K562 (cell line): ENCODE measurements at regions not wholly inside any gene's neighbourhood (a gene's known extent, or its start where the extent isn't known, plus 50 kb on each side); places are given as distances from the start of the nearest gene placed in this dataset.

ENCODE experiments used
- ATF3 ChIP-seq, 2 experiments: fragments of 450-650 bp in 1 of 2; sonication (generic) in 1 of 2; formaldehyde crosslinking in 1 of 2; IDR thresholded peaks in 1 of 2; conservative IDR thresholded peaks in 1 of 2; 2 replicates each; pipeline versions ENCODE4 v1.6.1 to v1.8.1; 2016 to 2023; ENCODE audit warnings: mild to moderate bottlenecking in 2 of 2, moderate library complexity in 2 of 2, inconsistent platforms in 1 of 2, missing genetic modification reagents in 1 of 2
- CUX1 ChIP-seq: fragments of 200-800 bp; sonication (Bioruptor generic); IDR thresholded peaks from 2 replicates; pipeline ENCODE4 v1.6.1; 2016; ENCODE audit warnings: missing genetic modification characterization, missing compliant biosample characterization
- EHMT2 ChIP-seq: fragments of 450-650 bp; IDR thresholded peaks from 2 replicates; pipeline ENCODE4 v1.6.1; 2018; ENCODE audit warnings: antibody characterized with exemption
- NR2C2 ChIP-seq, 2 experiments: fragments of 200-800 bp in 1 of 2; sonication (Bioruptor generic) in 1 of 2; sonication (generic) in 1 of 2; formaldehyde crosslinking in 1 of 2; IDR thresholded peaks; 2 replicates each; pipeline versions ENCODE4 v1.6.1 to v1.8.0; 2016 to 2022; ENCODE audit warnings: mild to moderate bottlenecking in 1 of 2, missing compliant biosample characterization in 1 of 2, missing genetic modification characterization in 1 of 2, missing genetic modification reagents in 1 of 2
- RFX1 ChIP-seq: fragments of 450-650 bp; IDR thresholded peaks from 2 replicates; pipeline ENCODE4 v1.6.1; 2016; ENCODE audit warnings: mild to moderate bottlenecking, moderate library complexity
- SMC3 ChIP-seq: conservative IDR thresholded peaks from 2 replicates; pipeline ENCODE4 v1.6.1; 2011; ENCODE audit warnings: low read depth, low read length, improper control_type of control experiment; ENCODE audit not compliant: insufficient read depth
- ZC3H8 ChIP-seq: fragments of 450-650 bp; IDR thresholded peaks from 2 replicates; pipeline ENCODE4 v1.6.1; 2017
- ZNF444 ChIP-seq: fragments of 250-450 bp; sonication (Bioruptor Pico); IDR thresholded peaks from 2 replicates; pipeline ENCODE4 v1.4.0; 2020; ENCODE audit warnings: mild to moderate bottlenecking, moderate library complexity
- TF ChIP-seq, protein P1 (sequence below), 3 experiments: IDR thresholded peaks in 2 of 3; conservative IDR thresholded peaks in 1 of 3; 2 replicates each; pipeline ENCODE4 v1.5.1; 2011 to 2012; ENCODE audit warnings: low read length in 3 of 3, mild to moderate bottlenecking in 3 of 3, control low read depth in 2 of 3, improper control_type of control experiment in 1 of 3, inconsistent platforms in 1 of 3, low read depth in 1 of 3, mixed read lengths in 1 of 3, moderate library complexity in 1 of 3; ENCODE audit not compliant: insufficient read depth in 2 of 3

- TF ChIP-seq RFX1 (no peak), NR2C2 (CRISPR knock-in tag; IDR thresholded peaks at IDR 0.05) (no peak), NR2C2 (tag; IDR thresholded peaks at IDR 0.05) (no peak), ZC3H8 (no peak), CUX1 (no peak), EHMT2 (no peak), SMC3 (no peak), ATF3 (IDR thresholded peaks at IDR 0.05) (no peak), ATF3 (CRISPR knock-in tag; conservative IDR thresholded peaks at IDR 0.05) (no peak), ZNF444 (no peak)
- TF ChIP-seq, protein P1, sequence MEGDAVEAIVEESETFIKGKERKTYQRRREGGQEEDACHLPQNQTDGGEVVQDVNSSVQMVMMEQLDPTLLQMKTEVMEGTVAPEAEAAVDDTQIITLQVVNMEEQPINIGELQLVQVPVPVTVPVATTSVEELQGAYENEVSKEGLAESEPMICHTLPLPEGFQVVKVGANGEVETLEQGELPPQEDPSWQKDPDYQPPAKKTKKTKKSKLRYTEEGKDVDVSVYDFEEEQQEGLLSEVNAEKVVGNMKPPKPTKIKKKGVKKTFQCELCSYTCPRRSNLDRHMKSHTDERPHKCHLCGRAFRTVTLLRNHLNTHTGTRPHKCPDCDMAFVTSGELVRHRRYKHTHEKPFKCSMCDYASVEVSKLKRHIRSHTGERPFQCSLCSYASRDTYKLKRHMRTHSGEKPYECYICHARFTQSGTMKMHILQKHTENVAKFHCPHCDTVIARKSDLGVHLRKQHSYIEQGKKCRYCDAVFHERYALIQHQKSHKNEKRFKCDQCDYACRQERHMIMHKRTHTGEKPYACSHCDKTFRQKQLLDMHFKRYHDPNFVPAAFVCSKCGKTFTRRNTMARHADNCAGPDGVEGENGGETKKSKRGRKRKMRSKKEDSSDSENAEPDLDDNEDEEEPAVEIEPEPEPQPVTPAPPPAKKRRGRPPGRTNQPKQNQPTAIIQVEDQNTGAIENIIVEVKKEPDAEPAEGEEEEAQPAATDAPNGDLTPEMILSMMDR (IDR thresholded peaks at IDR 0.05 in 2 of 3, conservative IDR thresholded peaks at IDR 0.05 in 1 of 3; ENCODE audit: insufficient read depth in 2 of 3, low read depth in 1 of 3, low read length in 3 of 3), result no peak
These were observed 109.3 kb upstream of the DST start for GRCh38 chr6:56752009-56752408.
